ENCODE measurements at regions not wholly inside any gene's neighbourhood (a gene's known extent, or its start where the extent isn't known, plus 50 kb on each side); places are given as distances from the start of the nearest gene placed in this dataset.

DNA sequence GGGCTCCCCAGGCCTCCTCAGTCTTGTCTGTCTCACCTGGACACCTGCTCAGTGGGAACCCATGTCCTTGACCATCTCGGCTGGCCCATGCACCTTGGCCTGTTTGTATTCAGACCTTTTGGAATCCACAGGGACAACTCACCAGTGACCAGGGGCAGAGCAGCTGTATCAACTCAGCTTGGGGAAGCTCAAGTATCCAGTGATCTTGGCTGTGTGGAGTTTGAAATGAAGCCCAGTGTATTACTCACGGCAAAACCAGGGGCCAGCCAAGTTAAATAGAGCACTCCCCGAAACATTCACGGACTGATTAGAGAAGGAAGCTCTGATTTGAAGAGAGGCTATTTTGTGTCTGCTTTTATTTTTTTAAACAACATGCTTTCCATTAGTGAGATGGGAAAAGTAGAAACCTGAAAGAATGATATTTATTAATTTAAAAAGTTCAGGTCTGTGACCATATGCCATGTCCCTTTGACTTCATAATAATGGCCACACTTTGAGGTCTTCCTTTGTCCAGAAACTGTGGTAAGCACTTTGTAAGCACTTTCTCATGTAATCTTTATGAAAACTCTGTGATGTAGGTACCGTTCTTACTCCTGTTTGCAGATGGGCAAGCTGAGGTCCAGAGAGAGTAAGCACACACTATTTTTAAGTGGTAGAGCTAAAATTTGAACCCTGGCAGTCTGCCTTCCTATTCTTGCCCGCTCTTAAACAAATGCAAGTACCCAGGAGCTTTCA, 656.5 kb downstream of the BNC2 start:
- no peak for TF ChIP-seq ZFX (IDR thresholded peaks at IDR 0.05; ENCODE audit: borderline replicate concordance)
- TF ChIP-seq, protein P1, sequence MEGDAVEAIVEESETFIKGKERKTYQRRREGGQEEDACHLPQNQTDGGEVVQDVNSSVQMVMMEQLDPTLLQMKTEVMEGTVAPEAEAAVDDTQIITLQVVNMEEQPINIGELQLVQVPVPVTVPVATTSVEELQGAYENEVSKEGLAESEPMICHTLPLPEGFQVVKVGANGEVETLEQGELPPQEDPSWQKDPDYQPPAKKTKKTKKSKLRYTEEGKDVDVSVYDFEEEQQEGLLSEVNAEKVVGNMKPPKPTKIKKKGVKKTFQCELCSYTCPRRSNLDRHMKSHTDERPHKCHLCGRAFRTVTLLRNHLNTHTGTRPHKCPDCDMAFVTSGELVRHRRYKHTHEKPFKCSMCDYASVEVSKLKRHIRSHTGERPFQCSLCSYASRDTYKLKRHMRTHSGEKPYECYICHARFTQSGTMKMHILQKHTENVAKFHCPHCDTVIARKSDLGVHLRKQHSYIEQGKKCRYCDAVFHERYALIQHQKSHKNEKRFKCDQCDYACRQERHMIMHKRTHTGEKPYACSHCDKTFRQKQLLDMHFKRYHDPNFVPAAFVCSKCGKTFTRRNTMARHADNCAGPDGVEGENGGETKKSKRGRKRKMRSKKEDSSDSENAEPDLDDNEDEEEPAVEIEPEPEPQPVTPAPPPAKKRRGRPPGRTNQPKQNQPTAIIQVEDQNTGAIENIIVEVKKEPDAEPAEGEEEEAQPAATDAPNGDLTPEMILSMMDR (IDR thresholded peaks at IDR 0.05) = no peak
- H3K27ac ChIP-seq = no peak overlapping the region

DNA sequence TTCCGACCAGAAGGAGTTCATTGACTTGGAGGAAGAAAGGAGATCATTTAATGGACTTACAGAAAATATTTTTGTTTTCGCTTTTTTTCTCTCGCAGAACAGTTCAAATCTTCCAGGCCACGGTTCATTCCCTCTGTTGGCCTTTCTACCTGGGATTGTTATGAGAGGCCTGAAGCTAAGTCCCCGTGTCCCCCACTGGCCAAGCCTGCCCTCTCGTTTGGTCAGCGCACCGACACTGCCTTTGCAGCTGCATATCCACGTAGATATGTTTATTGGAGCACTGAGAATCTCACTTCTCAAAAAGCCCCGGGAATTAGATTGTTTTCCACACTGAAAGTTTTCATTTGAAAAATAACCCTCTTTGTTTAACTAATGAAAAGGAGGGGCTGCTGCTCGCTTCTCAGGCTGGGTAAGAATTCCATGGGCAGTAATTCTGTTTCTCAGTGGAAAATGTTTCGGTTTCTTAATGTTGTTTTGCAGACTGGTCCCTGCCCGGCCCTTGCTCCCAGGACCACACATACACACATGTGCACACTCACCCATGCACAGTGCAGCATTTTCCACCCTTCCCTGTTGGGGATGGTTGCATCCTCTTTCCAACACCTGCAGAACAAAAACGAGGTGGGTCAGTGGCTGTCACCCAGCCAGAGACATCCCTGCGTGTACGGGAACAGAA, 655.7 kb downstream of the BNC2 start:
- no peak overlapping the region for H3K27ac ChIP-seq
- no peak for TF ChIP-seq ZFX (IDR thresholded peaks at IDR 0.05; ENCODE audit: borderline replicate concordance)
- TF ChIP-seq, protein P1 (IDR thresholded peaks at IDR 0.05) = no peak

DNA sequence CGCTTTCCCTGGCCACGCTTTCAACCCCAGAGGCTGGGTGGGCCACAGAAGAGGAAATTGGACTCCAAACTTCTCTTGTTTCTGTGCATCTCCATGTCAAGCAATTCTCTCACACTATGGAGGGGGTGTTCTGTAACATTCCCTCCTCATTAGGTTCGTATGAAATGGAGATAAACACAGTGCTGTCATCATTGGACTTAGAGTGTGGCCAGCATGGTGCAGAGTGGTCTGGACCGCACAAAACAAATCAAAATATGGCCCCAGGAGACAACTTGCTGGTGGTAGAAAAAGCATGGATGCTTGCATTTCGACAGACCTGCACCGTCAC, 655.2 kb downstream of the BNC2 start:
- TF ChIP-seq, protein P1 (IDR thresholded peaks at IDR 0.05) = no peak
- no peak for TF ChIP-seq ZFX (IDR thresholded peaks at IDR 0.05; ENCODE audit: borderline replicate concordance)
- H3K27ac ChIP-seq = no peak overlapping the region

DNA sequence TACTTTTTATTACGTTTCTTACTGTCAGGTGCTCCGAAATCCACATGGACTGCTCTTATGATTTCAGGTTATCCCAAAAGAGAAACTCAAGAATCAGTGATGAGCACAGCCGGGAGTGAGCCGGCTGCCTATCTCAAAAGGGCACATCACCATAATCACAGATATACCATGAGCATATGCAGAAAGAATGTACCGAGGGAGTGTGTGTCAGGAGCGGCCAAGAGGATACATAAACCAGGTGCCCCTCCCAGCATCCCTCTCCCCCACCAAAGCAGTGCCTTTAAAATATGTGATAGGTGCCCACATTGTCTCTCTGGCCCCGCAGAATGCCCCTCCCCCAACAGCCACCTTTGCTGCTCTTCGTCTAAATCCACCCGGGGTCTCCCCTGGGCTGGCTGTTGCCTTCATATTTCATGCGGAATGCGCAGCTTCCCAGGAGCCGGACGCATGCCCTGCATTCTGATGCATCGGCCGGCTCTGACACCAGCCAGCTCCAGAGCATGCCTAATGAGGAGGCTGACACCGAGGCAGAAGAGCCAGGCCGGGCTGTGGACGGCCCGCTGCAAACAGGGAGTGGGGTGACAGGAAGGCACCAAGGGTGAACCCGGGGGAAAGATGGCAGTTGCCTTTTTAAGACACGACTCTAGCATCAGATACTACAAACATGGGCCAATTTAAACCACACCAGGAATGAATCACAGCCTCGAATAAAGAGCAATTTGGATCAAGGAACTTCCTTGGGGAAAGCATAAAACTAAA, 652.3 kb downstream of the BNC2 start:
- no peak for TF ChIP-seq ZFX (IDR thresholded peaks at IDR 0.05; ENCODE audit: borderline replicate concordance)
- TF ChIP-seq, protein P1 (IDR thresholded peaks at IDR 0.05) = no peak
- no peak overlapping the region for H3K27ac ChIP-seq

DNA sequence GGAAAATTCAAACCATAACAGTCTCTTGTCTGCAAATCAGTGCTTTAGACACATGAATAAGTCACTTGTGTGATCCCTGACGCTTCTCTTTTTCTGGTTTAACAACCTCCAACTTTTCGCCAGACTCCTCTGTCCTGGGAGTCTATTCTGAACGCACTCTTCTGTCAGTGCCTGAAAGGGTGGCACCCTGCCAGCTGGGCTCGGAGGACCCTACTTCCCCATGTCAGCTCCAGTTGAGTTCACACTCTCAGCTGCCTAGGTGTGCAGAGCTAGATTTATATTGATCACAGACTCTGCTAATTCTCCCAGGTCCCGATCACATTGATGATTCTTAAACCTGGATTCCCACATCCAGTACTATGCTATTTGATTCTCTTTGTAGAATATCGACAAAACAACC, 649.1 kb downstream of the BNC2 start:
- H3K27ac ChIP-seq = no peak overlapping the region
- no peak for TF ChIP-seq ZFX (IDR thresholded peaks at IDR 0.05; ENCODE audit: borderline replicate concordance)
- TF ChIP-seq, protein P1 (IDR thresholded peaks at IDR 0.05) = no peak

DNA sequence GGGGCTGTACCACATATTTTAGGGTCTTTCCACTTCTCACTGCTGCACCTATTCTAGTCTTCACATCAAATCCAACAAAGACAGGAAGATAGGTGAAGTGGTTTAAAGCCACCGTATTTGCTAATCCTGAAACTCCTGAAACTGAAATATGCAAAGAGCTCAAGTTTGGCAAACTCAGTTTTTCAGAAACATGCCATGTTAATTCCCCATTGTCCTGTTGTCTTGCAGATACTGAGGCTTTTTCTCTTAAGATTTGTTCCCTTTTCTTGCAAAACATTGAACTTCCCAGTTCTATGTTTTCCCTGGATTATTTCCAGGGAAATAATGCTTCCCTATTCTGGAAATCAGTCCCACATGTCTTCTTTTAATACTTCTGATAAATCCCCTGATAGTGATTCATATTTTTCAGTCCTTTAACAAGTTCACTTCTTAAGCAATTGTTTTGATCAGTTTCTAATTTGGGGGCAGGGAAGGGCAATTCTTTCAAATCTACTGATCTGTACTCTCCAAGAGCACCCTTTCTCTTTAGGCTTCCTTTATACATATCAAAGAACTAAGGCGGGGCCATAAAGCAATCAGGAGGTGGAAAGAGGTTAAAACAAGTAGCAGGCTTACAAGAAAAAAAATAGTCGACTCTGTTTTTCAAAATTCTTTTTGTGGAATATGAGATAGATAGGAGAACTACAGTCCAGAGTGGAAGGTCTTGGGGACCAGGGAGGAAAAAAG, 648.5 kb downstream of the BNC2 start:
- no peak overlapping the region for H3K27ac ChIP-seq
- no peak for TF ChIP-seq ZFX (IDR thresholded peaks at IDR 0.05; ENCODE audit: borderline replicate concordance)
- TF ChIP-seq, protein P1 (IDR thresholded peaks at IDR 0.05) = no peak

All from 22Rv1 (cell line).